ENCODE measurements at regions not wholly inside any gene's neighbourhood (a gene's known extent, or its start where the extent isn't known, plus 50 kb on each side); places are given as distances from the start of the nearest gene placed in this dataset.

DNA sequence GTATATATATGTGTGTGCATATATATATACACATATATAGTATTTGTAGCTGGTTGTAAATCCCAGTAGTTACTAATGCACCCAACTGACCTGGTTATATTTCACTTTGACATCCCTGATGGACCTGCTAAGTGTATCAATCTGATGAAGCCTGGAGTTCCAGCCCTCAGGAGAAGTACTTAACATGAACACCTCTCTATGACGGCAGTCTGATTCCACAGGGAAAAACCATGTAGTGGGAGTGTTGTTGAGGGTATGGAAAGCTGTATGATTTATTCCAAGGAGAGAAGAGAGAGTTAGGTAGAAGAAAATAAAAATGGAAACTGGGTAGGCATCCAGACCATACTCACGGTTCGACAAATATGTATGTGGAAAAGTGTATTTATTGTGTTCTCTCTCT lies 531.2 kb upstream of the SEMA6D start:
- DNase-seq (ENCODE audit: insufficient read length, low spot score) (no peak), FAIRE-seq (no peak)
- TF ChIP-seq, protein P1, sequence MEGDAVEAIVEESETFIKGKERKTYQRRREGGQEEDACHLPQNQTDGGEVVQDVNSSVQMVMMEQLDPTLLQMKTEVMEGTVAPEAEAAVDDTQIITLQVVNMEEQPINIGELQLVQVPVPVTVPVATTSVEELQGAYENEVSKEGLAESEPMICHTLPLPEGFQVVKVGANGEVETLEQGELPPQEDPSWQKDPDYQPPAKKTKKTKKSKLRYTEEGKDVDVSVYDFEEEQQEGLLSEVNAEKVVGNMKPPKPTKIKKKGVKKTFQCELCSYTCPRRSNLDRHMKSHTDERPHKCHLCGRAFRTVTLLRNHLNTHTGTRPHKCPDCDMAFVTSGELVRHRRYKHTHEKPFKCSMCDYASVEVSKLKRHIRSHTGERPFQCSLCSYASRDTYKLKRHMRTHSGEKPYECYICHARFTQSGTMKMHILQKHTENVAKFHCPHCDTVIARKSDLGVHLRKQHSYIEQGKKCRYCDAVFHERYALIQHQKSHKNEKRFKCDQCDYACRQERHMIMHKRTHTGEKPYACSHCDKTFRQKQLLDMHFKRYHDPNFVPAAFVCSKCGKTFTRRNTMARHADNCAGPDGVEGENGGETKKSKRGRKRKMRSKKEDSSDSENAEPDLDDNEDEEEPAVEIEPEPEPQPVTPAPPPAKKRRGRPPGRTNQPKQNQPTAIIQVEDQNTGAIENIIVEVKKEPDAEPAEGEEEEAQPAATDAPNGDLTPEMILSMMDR (IDR thresholded peaks at IDR 0.05; ENCODE audit: insufficient read depth, missing control alignments), result no peak

- TF ChIP-seq, protein P1 (IDR thresholded peaks at IDR 0.05; ENCODE audit: insufficient read depth, missing control alignments), result no peak
- FAIRE-seq (no peak), DNase-seq (ENCODE audit: insufficient read length, low spot score) (no peak)
These were observed 528.4 kb upstream of the SEMA6D start for GRCh38 chr15:47188758-47189507.

- DNase-seq (ENCODE audit: insufficient read length, low spot score) (no peak), FAIRE-seq (peak; percentile 11)
- TF ChIP-seq, protein P1 (IDR thresholded peaks at IDR 0.05; ENCODE audit: insufficient read depth, missing control alignments), result peak; percentile 49
These were observed 522.6 kb upstream of the SEMA6D start for GRCh38 chr15:47194718-47195117.

- DNase-seq (ENCODE audit: insufficient read length, low spot score) (no peak), FAIRE-seq (peak; percentile 90)
- TF ChIP-seq, protein P1 (IDR thresholded peaks at IDR 0.05; ENCODE audit: insufficient read depth, missing control alignments), result peak; percentile 97
These were observed 521.3 kb upstream of the SEMA6D start for GRCh38 chr15:47196048-47196447.

GRCh38 chr15:47203993-47204392 lies 513.3 kb upstream of the SEMA6D start:
- DNase-seq (ENCODE audit: insufficient read length, low spot score), result no peak
- TF ChIP-seq, protein P1 (IDR thresholded peaks at IDR 0.05; ENCODE audit: insufficient read depth, missing control alignments), result no peak
- peak; percentile 29 for FAIRE-seq

GRCh38 chr15:47206358-47206978 lies 510.8 kb upstream of the SEMA6D start:
- no peak for DNase-seq (ENCODE audit: insufficient read length, low spot score)
- no peak for FAIRE-seq
- TF ChIP-seq, protein P1 (IDR thresholded peaks at IDR 0.05; ENCODE audit: insufficient read depth, missing control alignments), result no peak

DNA sequence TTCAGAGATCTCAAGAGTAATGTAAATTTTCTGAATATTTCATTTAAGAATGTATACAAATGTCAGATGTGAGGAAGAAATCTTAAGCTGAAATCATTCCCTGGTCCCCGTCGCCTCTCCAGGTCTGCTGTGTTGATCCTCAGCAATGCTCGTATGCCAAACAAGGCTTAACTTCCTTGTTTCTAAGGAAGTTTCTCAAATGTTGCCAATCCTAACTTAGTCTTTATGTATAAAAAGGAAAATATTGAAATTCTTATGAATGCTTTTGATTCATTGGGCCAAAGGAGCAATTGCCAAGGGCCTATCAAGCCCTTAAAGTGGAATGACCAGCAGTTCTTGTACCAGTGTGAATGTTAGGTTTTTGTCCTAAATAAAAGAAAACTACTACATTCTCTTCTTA lies 507.7 kb upstream of the SEMA6D start:
- DNase-seq (ENCODE audit: insufficient read length, low spot score), result no peak
- no peak for FAIRE-seq
- TF ChIP-seq, protein P1 (IDR thresholded peaks at IDR 0.05; ENCODE audit: insufficient read depth, missing control alignments), result no peak

All from D721Med (cell line).